ENCODE measurements at regions not wholly inside any gene's neighbourhood (a gene's known extent, or its start where the extent isn't known, plus 50 kb on each side); places are given as distances from the start of the nearest gene placed in this dataset.
"Not testable (repeated sequence)": the region's sequence is repeated elsewhere in the genome, so short reads cannot be mapped to it uniquely, and the experiment has no call there.

DNA sequence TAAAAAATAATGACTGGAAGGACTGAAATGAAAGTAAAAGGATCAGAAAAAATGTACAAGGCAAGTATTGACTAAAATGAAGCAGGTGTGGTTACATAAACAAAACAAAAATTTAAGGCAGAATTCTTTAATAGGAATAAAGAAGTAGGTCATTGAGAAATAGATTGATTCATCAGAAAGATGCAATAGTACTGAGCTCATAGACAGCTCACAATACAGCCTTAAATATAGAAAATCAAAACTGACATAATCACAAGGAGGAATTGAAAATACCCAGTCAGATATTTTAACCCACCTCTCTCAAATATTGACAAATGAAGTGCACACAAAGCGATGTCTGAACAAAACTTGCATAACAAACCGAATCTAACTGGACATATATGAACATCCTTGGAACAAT lies 366.8 kb upstream of the DPYD start:
- Histone ChIP-seq H3K4me3 (ENCODE audit: low read depth, low read length) (no peak overlapping the region), H3K27me3 (ENCODE audit: control insufficient read depth, insufficient read depth, low read length) (no peaks in the 10 kb centered on the region), H3K36me3 (ENCODE audit: control insufficient read depth, insufficient read depth, low read length) (no peaks in the 10 kb centered on the region)
- TF ChIP-seq, protein P1, sequence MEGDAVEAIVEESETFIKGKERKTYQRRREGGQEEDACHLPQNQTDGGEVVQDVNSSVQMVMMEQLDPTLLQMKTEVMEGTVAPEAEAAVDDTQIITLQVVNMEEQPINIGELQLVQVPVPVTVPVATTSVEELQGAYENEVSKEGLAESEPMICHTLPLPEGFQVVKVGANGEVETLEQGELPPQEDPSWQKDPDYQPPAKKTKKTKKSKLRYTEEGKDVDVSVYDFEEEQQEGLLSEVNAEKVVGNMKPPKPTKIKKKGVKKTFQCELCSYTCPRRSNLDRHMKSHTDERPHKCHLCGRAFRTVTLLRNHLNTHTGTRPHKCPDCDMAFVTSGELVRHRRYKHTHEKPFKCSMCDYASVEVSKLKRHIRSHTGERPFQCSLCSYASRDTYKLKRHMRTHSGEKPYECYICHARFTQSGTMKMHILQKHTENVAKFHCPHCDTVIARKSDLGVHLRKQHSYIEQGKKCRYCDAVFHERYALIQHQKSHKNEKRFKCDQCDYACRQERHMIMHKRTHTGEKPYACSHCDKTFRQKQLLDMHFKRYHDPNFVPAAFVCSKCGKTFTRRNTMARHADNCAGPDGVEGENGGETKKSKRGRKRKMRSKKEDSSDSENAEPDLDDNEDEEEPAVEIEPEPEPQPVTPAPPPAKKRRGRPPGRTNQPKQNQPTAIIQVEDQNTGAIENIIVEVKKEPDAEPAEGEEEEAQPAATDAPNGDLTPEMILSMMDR (IDR thresholded peaks at IDR 0.05; ENCODE audit: insufficient read depth, low read depth, low read length), result no peak
- ChIA-PET CTCF (interaction anchor here (0.6 kb wide), 1 partner anchor 14 kb away, joined by 3 read pairs; no protein-coding TSS in a partner anchor), POLR2A (no interaction called here)
- no peak for DNase-seq (ENCODE audit: low read depth)

DNA sequence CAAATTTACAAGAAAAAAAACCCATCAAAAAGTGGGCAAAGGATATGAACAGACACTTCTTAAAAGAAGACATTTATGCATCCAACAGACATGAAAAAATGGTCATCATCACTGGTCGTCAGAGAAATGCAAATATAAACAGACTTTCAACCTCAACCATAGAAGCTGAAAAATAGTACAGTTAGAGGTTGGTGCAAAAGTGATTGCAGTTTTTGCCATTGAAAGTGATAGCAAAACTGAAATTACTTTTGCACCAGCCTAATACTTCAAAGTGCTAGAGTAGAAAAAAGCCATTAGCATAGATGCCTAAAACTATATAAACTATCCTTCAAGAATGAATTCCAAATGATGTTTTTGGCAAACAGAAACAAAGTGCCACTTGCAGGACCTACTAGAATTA lies 365.8 kb upstream of the DPYD start:
- TF ChIP-seq, protein P1 (IDR thresholded peaks at IDR 0.05; ENCODE audit: insufficient read depth, low read depth, low read length), result no peak
- no peaks in the 10 kb centered on the region for H3K27me3 ChIP-seq (ENCODE audit: control insufficient read depth, insufficient read depth, low read length)

DNA sequence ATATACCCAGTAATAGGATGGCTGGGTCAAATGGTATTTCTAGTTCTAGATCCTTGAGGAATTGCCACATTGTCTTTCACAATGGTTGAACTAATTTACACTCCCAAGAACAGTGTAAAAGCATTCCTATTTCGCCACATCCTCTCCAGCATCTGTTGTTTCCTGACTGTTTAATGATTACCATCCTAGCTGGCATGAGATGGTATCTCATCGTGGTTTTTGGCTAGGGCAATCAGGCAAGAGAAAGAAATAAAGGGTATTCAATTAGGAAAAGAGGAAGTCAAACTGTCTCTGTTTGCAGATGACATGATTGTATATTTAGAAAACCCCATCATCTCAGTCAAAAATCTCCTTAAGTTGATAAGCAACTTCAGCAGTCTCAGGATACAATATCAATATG lies 364.5 kb upstream of the DPYD start:
- DNase-seq (ENCODE audit: low read depth); POLR2A ChIA-PET; H3K36me3 ChIP-seq (ENCODE audit: control insufficient read depth, insufficient read depth, low read length); H3K4me3 ChIP-seq (ENCODE audit: low read depth, low read length); CTCF ChIA-PET; H3K27me3 ChIP-seq (ENCODE audit: control insufficient read depth, insufficient read depth, low read length): not testable (repeated sequence)

More for the DNA sequence above, 365.8 kb upstream of the DPYD start:
- ChIA-PET POLR2A (no interaction called here), CTCF (no interaction called here)
- DNase-seq (ENCODE audit: low read depth), result no peak
- Histone ChIP-seq H3K36me3 (ENCODE audit: control insufficient read depth, insufficient read depth, low read length) (no peaks in the 10 kb centered on the region), H3K4me3 (ENCODE audit: low read depth, low read length) (no peak overlapping the region)

DNA sequence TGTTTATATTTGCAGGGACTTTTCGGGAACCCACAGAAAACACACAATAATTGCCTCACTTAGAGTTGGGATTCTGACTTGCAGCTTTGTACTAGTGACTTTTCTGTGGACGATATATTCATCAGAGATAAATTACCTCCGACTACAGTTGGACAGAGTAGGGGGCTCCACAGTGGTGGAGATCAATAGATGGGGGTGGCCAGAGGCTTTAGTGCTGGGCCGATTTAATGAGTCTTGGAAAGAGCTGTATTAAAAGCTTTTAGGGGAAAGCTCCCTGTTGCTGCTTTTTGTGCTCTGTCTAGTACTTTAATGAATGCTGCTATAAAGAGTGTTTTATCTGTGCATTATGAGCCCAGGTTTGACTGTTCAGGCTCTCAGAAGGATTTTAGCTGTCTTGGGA lies 359.2 kb upstream of the DPYD start:
- ChIA-PET POLR2A (no interaction called here), CTCF (no interaction called here)
- Histone ChIP-seq H3K4me3 (ENCODE audit: low read depth, low read length) (no peak overlapping the region), H3K36me3 (ENCODE audit: control insufficient read depth, insufficient read depth, low read length) (no peaks in the 10 kb centered on the region), H3K27me3 (ENCODE audit: control insufficient read depth, insufficient read depth, low read length) (no peaks in the 10 kb centered on the region)
- TF ChIP-seq, protein P1 (IDR thresholded peaks at IDR 0.05; ENCODE audit: insufficient read depth, low read depth, low read length), result no peak
- no peak for DNase-seq (ENCODE audit: low read depth)

DNA sequence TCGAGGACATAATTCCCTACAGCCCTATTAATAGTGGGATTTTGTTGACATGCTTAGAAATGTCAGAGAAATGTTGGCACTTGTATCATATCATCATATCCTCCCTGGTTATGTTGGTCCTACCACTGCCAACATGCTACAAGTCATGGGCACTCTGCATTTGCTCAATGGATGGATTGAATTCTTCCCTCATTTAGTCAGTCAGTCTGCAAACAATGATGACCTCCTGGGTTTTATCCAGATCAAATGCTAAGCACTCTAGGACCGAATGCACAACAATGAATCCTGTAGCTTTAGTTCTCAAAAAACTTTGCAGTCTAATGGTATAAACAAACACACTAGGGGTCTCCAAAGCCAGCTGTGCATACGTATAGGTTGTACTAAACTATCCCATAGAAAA lies 357.2 kb upstream of the DPYD start:
- H3K27me3 ChIP-seq (ENCODE audit: control insufficient read depth, insufficient read depth, low read length), result no peaks in the 10 kb centered on the region
- no peak overlapping the region for H3K4me3 ChIP-seq (ENCODE audit: low read depth, low read length)
- ChIA-PET POLR2A (no interaction called here), CTCF (interaction anchor here (1.1 kb wide), 1 partner anchor 13 kb away, joined by 4 read pairs; no protein-coding TSS in a partner anchor)
- no peak for DNase-seq (ENCODE audit: low read depth)
- H3K36me3 ChIP-seq (ENCODE audit: control insufficient read depth, insufficient read depth, low read length), result no peaks in the 10 kb centered on the region
- TF ChIP-seq, protein P1 (IDR thresholded peaks at IDR 0.05; ENCODE audit: insufficient read depth, low read depth, low read length), result no peak

DNA sequence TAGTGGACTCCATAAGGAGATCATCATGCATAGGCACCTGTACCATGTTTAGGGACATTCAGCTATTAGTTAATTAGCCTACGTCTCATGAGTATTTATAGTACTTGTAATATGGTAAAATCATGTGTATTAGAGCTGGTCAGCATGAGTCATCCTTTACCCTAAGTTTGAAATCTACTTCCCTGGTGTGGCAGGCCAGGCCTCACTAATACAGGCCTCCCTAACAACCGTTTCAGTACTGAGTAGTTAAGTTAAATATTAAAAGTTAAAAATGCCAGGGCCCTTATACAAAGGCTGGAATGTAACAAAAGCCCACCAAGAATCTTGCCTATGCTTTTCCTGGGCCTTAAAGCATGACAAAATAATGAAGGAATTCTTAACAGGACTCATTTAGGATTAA lies 356.3 kb upstream of the DPYD start:
- CTCF ChIA-PET, result no interaction called here
- H3K36me3 ChIP-seq (ENCODE audit: control insufficient read depth, insufficient read depth, low read length), result no peaks in the 10 kb centered on the region
- H3K27me3 ChIP-seq (ENCODE audit: control insufficient read depth, insufficient read depth, low read length), result no peaks in the 10 kb centered on the region
- H3K4me3 ChIP-seq (ENCODE audit: low read depth, low read length), result no peak overlapping the region
- peak; percentile 4 for DNase-seq (ENCODE audit: low read depth)
- TF ChIP-seq, protein P1 (IDR thresholded peaks at IDR 0.05; ENCODE audit: insufficient read depth, low read depth, low read length), result no peak
- POLR2A ChIA-PET, result interaction anchor here (0.6 kb wide), 2 partner anchors 1102 to 1910 kb away, joined by 3 to 5 read pairs; no protein-coding TSS in a partner anchor
